Tibial artery (tissue), 4 donors: ENCODE measurements at regions not wholly inside any gene's neighbourhood (a gene's known extent, or its start where the extent isn't known, plus 50 kb on each side); places are given as distances from the start of the nearest gene placed in this dataset.

Source experiments
- DNase-seq, 2 donors: peaks; one replicate each; pipeline ENCODE4 v3.0.0-alpha.2; 2019
- H3K27ac ChIP-seq, 2 donors: fragments of 200-600 bp; sonication (generic) in 1 of 2; 1 replicate in 1 of 2; 2 replicates in 1 of 2; pipeline ENCODE4 v1.5.1; 2018 to 2019; ENCODE audit warnings: mild to moderate bottlenecking in 1 of 2
- H3K27me3 ChIP-seq, 2 donors: fragments of 200-600 bp; sonication (generic) in 1 of 2; one replicate each; pipeline versions ENCODE4 v1.5.1 to v1.6.0; 2016 to 2019
- H3K36me3 ChIP-seq, 3 donors: fragments of 200-600 bp; sonication (generic) in 2 of 3; one replicate each; pipeline ENCODE4 v1.5.1; 2016 to 2019; ENCODE audit warnings: mild to moderate bottlenecking in 2 of 3
- H3K4me1 ChIP-seq, 4 donors: fragments of 200-600 bp; sonication (generic) in 2 of 4; 1 replicate in 3 of 4; 2 replicates in 1 of 4; pipeline ENCODE4 v1.5.1; 2016 to 2019
- H3K4me3 ChIP-seq, 2 donors: fragments of 200-600 bp; sonication (generic) in 1 of 2; 1 replicate in 1 of 2; 2 replicates in 1 of 2; pipeline ENCODE4 v1.5.1; 2018 to 2019; ENCODE audit warnings: mild to moderate bottlenecking in 2 of 2
- H3K9me3 ChIP-seq, 3 donors: fragments of 200-600 bp; sonication (generic) in 1 of 3; one replicate each; pipeline ENCODE4 v1.5.1; 2016 to 2019
- CTCF ChIP-seq, 2 experiments: fragments of 200-600 bp in 1 of 2; fragments of 450-650 bp in 1 of 2; IDR thresholded peaks; one replicate each; pipeline ENCODE4 v1.5.1; 2017 to 2019; ENCODE audit warnings: antibody characterized with exemption in 2 of 2, mild to moderate bottlenecking in 1 of 2, moderate library complexity in 1 of 2
- intact Hi-C: fragments of 100-400 bp; cut with DNase I; formaldehyde crosslinking; loops from one replicate; pipeline ENCODE4 v1.15.0; 2023; ENCODE audit warnings: low total_unique reads

DNA sequence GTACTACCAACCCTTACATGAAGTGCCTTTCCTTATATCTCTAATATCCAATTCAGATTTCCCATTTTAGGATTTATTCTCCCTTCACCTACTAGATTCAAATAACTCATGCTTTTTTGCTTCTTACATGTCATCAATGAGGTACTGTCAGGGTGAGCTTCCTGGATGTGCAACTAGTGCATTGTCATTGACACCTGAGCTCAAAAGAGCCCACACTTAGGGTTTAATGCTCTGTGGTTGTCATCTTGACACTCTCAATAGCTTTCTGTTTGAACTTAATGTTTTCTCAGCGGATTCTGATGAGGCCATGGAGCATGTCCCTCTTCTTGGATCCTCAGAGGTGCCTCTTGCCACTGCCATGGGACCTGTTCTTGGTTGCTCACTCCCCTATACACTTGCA lies 1033.3 kb upstream of the EYS start:
- Histone ChIP-seq H3K27me3 (no peaks in the 10 kb centered on the region), H3K4me1 (no peaks in the 10 kb centered on the region), H3K36me3 (no peaks in the 10 kb centered on the region), H3K4me3 (no peak overlapping the region), H3K27ac (no peak overlapping the region), H3K9me3 (no peaks in the 10 kb centered on the region)
- no peak for TF ChIP-seq CTCF (IDR thresholded peaks at IDR 0.05)
- DNase-seq, result no peak
- intact Hi-C loops, result no loop called here

GRCh38 chr6:66735106-66735890 lies 1028.3 kb upstream of the EYS start:
- no peak for DNase-seq
- Histone ChIP-seq H3K4me3 (no peak overlapping the region), H3K27ac (no peak overlapping the region), H3K27me3 (no peaks in the 10 kb centered on the region), H3K4me1 (no peaks in the 10 kb centered on the region), H3K9me3 (no peaks in the 10 kb centered on the region), H3K36me3 (no peaks in the 10 kb centered on the region)
- intact Hi-C loops, result no loop called here
- TF ChIP-seq CTCF (IDR thresholded peaks at IDR 0.05), result no peak

DNA sequence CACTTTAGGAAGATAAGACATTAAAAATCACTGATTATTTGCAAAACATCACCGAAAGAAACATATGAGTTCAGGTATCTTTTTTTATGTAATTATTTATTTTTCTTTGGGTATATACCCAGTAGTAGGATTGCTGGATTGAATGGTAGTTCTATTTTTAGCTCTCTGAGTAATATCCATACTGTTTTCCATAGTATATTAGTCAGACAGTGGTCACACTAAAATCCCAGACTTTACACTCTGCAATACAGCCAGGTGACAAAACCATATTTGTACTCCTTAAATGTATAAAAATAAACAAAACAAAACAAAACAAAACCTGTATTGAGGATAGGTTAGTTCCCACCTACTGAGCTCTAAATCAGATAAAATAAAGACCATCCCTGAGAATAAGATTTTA lies 1024.3 kb upstream of the EYS start:
- Histone ChIP-seq H3K36me3 (no peaks in the 10 kb centered on the region), H3K9me3 (no peaks in the 10 kb centered on the region), H3K27me3 (no peaks in the 10 kb centered on the region), H3K27ac (no peak overlapping the region), H3K4me3 (no peak overlapping the region), H3K4me1 (no peaks in the 10 kb centered on the region)
- intact Hi-C loops, result no loop called here
- TF ChIP-seq CTCF (IDR thresholded peaks at IDR 0.05), result no peak
- no peak for DNase-seq

GRCh38 chr6:66725670-66726069 lies 1018.6 kb upstream of the EYS start:
- no peaks in the 10 kb centered on the region for H3K9me3 ChIP-seq
- H3K4me3 ChIP-seq, result no peak overlapping the region
- no peak overlapping the region for H3K27ac ChIP-seq
- H3K4me1 ChIP-seq, result no peaks in the 10 kb centered on the region
- H3K36me3 ChIP-seq, result no peaks in the 10 kb centered on the region
- intact Hi-C loops, result no loop called here
- no peak for DNase-seq
- TF ChIP-seq CTCF (IDR thresholded peaks at IDR 0.05), result no peak
- H3K27me3 ChIP-seq, result no peaks in the 10 kb centered on the region

- no peaks in the 10 kb centered on the region for H3K4me1 ChIP-seq
- no peaks in the 10 kb centered on the region for H3K27me3 ChIP-seq
- no peak overlapping the region for H3K27ac ChIP-seq
- no peak for DNase-seq
- no peaks in the 10 kb centered on the region for H3K9me3 ChIP-seq
- no peaks in the 10 kb centered on the region for H3K36me3 ChIP-seq
- H3K4me3 ChIP-seq, result no peak overlapping the region
- no peak for TF ChIP-seq CTCF (IDR thresholded peaks at IDR 0.05)
- intact Hi-C loops, result no loop called here
Measured at GRCh38 chr6:66717801-66718200, 1010.8 kb upstream of the EYS start.

DNA sequence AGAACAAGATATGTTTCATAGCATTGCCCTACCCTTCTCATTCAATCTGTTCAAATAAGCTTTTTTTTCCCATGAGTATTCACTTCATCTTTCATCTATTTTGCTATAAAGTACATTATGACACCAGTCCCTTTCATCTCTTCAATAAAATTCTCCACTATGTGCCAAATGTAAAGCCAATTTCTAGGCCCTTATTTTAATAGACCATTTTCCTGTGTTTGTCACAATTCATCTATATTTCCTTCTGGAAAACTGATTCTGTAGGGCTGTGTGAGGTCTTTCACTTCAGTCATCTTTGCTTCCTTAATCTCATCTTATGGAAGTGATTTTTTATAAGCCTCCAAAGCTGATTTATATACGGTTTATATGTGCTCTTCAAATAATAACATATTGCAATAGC lies 992.4 kb upstream of the EYS start:
- TF ChIP-seq CTCF (IDR thresholded peaks at IDR 0.05), result no peak
- no peak for DNase-seq
- no peak overlapping the region for H3K4me3 ChIP-seq
- intact Hi-C loops, result no loop called here
- H3K27ac ChIP-seq, result no peak overlapping the region
- no peaks in the 10 kb centered on the region for H3K36me3 ChIP-seq
- no peaks in the 10 kb centered on the region for H3K9me3 ChIP-seq
- no peaks in the 10 kb centered on the region for H3K27me3 ChIP-seq
- no peaks in the 10 kb centered on the region for H3K4me1 ChIP-seq
